ENCODE measurements at regions not wholly inside any gene's neighbourhood (a gene's known extent, or its start where the extent isn't known, plus 50 kb on each side); places are given as distances from the start of the nearest gene placed in this dataset.
"Not testable (repeated sequence)": the region's sequence is repeated elsewhere in the genome, so short reads cannot be mapped to it uniquely, and the experiment has no call there.

GRCh38 chr3:104903064-104903463, 463.6 kb upstream of the ALCAM start:
- no peak for DNase-seq (ENCODE audit: low read depth in 3 of 3)

- no peak for DNase-seq (ENCODE audit: low read depth in 3 of 3)
Observed at GRCh38 chr3:104906001-104906639, 460.6 kb upstream of the ALCAM start.

- DNase-seq (ENCODE audit: low read depth in 3 of 3), result no peak
Observed at GRCh38 chr3:104907507-104907906, 459.2 kb upstream of the ALCAM start.

- no peak for DNase-seq (ENCODE audit: low read depth in 3 of 3)
Observed at GRCh38 chr3:104908761-104909160, 457.9 kb upstream of the ALCAM start.

- DNase-seq (ENCODE audit: low read depth in 3 of 3), result no peak
Observed at GRCh38 chr3:104909198-104909597, 457.5 kb upstream of the ALCAM start.

GRCh38 chr3:104909721-104910120, 457.0 kb upstream of the ALCAM start:
- no peak for DNase-seq (ENCODE audit: low read depth in 3 of 3)

GRCh38 chr3:104911376-104911775, 455.3 kb upstream of the ALCAM start:
- no peak for DNase-seq (ENCODE audit: low read depth in 3 of 3)

GRCh38 chr3:104916971-104917370, 449.7 kb upstream of the ALCAM start:
- DNase-seq (ENCODE audit: low read depth in 3 of 3), result no peak

- no peak for DNase-seq (ENCODE audit: low read depth in 3 of 3)
Observed at GRCh38 chr3:104920512-104920911, 446.2 kb upstream of the ALCAM start.

GRCh38 chr3:104933972-104934371, 432.7 kb upstream of the ALCAM start:
- no peak for DNase-seq (ENCODE audit: low read depth in 3 of 3)

GRCh38 chr3:104935613-104936012, 431.1 kb upstream of the ALCAM start:
- no peak for DNase-seq (ENCODE audit: low read depth in 3 of 3)

- no peak for DNase-seq (ENCODE audit: low read depth in 3 of 3)
Observed at GRCh38 chr3:104939196-104939595, 427.5 kb upstream of the ALCAM start.

- no peak for DNase-seq (ENCODE audit: low read depth in 3 of 3)
Observed at GRCh38 chr3:104941785-104942184, 424.9 kb upstream of the ALCAM start.

GRCh38 chr3:104943974-104944373, 422.7 kb upstream of the ALCAM start:
- no peak for DNase-seq (ENCODE audit: low read depth in 3 of 3)

- DNase-seq (ENCODE audit: low read depth in 3 of 3), result no peak
Observed at GRCh38 chr3:104947943-104948342, 418.8 kb upstream of the ALCAM start.

- DNase-seq (ENCODE audit: low read depth in 3 of 3), result not testable (repeated sequence)
Observed at GRCh38 chr3:104949810-104950209, 416.9 kb upstream of the ALCAM start.

GRCh38 chr3:104951426-104951825, 415.3 kb upstream of the ALCAM start:
- DNase-seq (ENCODE audit: low read depth in 3 of 3), result no peak

GRCh38 chr3:104952146-104952972, 414.4 kb upstream of the ALCAM start:
- no peak for DNase-seq (ENCODE audit: low read depth in 3 of 3)

GRCh38 chr3:104956620-104957345, 409.9 kb upstream of the ALCAM start:
- DNase-seq (ENCODE audit: low read depth in 3 of 3), result no peak

GRCh38 chr3:104960579-104960978, 406.1 kb upstream of the ALCAM start:
- no peak for DNase-seq (ENCODE audit: low read depth in 3 of 3)

- DNase-seq (ENCODE audit: low read depth in 3 of 3), result no peak
Observed at GRCh38 chr3:104961851-104962250, 404.9 kb upstream of the ALCAM start.

GRCh38 chr3:104974316-104974715, 392.4 kb upstream of the ALCAM start:
- DNase-seq (ENCODE audit: low read depth in 3 of 3), result no peak

- DNase-seq (ENCODE audit: low read depth in 3 of 3), result no peak
Observed at GRCh38 chr3:104977719-104978118, 389.0 kb upstream of the ALCAM start.

All from stimulated activated CD4-positive, alpha-beta T cell treated with anti-CD3 and anti-CD28 coated beads, TNF-alpha, amount 100 ng/mL, for 48 hours (primary cell).